Pancreas (tissue), 10 donors: ENCODE measurements at regions not wholly inside any gene's neighbourhood (a gene's known extent, or its start where the extent isn't known, plus 50 kb on each side); places are given as distances from the start of the nearest gene placed in this dataset.

Experiments
- ATAC-seq, 4 donors: fragments of 200-7000 bp; cut with Tn5 transposase; one replicate each; pipeline versions ENCODE4 v1.8.0 to v1.9.1; 2020; ENCODE audit warnings: mild to moderate bottlenecking in 4 of 4, moderate library complexity in 4 of 4
- DNase-seq, 6 donors: peaks; one replicate each; pipeline ENCODE4 v3.0.0-alpha.2; 2020
- FAIRE-seq: peaks from 2 replicates; lab custom pipeline; 2012; peaks lifted over from hg19 to GRCh38; lab: Jason Lieb, UNC
- H3K27ac ChIP-seq, 4 donors: fragments of 200-600 bp; sonication (generic); 1 replicate in 3 of 4; 2 replicates in 1 of 4; pipeline versions ENCODE4 v1.5.0 to v1.8.0; 2020
- H3K27me3 ChIP-seq, 4 donors: fragments of 200-600 bp; one replicate each; pipeline ENCODE4 v1.8.0; 2021
- H3K36me3 ChIP-seq, 3 donors: fragments of 200-600 bp; sonication (generic) in 1 of 3; one replicate each; pipeline versions ENCODE4 v1.5.0 to v1.8.0; 2020 to 2021
- H3K4me1 ChIP-seq, 3 donors: fragments of 200-600 bp; one replicate each; pipeline ENCODE4 v1.8.0; 2021
- H3K4me3 ChIP-seq, 4 donors: fragments of 200-600 bp; sonication (generic) in 2 of 4; one replicate each; pipeline versions ENCODE4 v1.5.0 to v1.8.0; 2020 to 2021
- H3K9me3 ChIP-seq, 4 donors: fragments of 200-600 bp; one replicate each; pipeline ENCODE4 v1.8.0; 2021
- CTCF ChIP-seq, 4 donors: fragments of 200-600 bp; sonication (generic) in 3 of 4; IDR thresholded peaks; one replicate each; pipeline versions ENCODE4 v1.5.0 to v1.8.0; 2021; ENCODE audit warnings: antibody characterized with exemption in 4 of 4
- WGBS, 2 donors: extraction: QIAGEN DNeasy Blood & Tissue Kit; methylation state at CpG; one replicate each; pipeline ENCODE4 v1.1.7; 2013; 5-methylcytosine and 5-hydroxymethylcytosine counted together
- intact Hi-C, 3 donors: fragments of 100-400 bp; cut with DNase I; formaldehyde crosslinking; loops; one replicate each; pipeline versions ENCODE4 v1.11.1 to v1.14.2; 2022
- donor health status: healthy with polysubstance abuse.
- donor health status: DM: no; HTN: no; CAD: no; lungs with moderate emphysema.
- donor health status: DM: no; HTN: no; CAD: no.
- donor health status: control.
- donor health status: control.
- donor health status: Bipolar disorder and iron deficiency.
- donor health status: DM: yes; HTN: yes; CAD: no.
- donor health status: DM: no; HTN: no; CAD: no.
- donor health status: DM: no; HTN: no; CAD: no.
- donor health status: DM: yes; HTN: yes; CAD: no.

- DNase-seq = no peak
- Histone ChIP-seq H3K9me3 (no peaks in the 10 kb centered on the region), H3K27ac (no peak overlapping the region), H3K4me1 (no peaks in the 10 kb centered on the region), H3K36me3 (no peaks in the 10 kb centered on the region), H3K27me3 (no peaks in the 10 kb centered on the region), H3K4me3 (no peak overlapping the region)
- no peak for ATAC-seq
- TF ChIP-seq CTCF (IDR thresholded peaks at IDR 0.05) = no peak
- FAIRE-seq = no peak
- intact Hi-C loops = no loop called here
Observed at GRCh38 chr18:29250843-29251242, 1073.9 kb upstream of the CDH2 start.

GRCh38 chr18:29250259-29250658 is 1073.3 kb upstream of the CDH2 start:
- no peak for FAIRE-seq
- ATAC-seq = no peak
- TF ChIP-seq CTCF (IDR thresholded peaks at IDR 0.05) = no peak
- intact Hi-C loops = no loop called here
- H3K27me3 ChIP-seq = no peaks in the 10 kb centered on the region
- H3K9me3 ChIP-seq = no peaks in the 10 kb centered on the region
- no peak overlapping the region for H3K4me3 ChIP-seq
- 66 to 71% methylated on average over 4 of the region's 4 CpGs for WGBS, 2 donors
- no peaks in the 10 kb centered on the region for H3K4me1 ChIP-seq
- no peak for DNase-seq
- no peaks in the 10 kb centered on the region for H3K36me3 ChIP-seq
- H3K27ac ChIP-seq = no peak overlapping the region

- no peak for DNase-seq
- no peak for TF ChIP-seq CTCF (IDR thresholded peaks at IDR 0.05)
- no peak for FAIRE-seq
- Histone ChIP-seq H3K27ac (no peak overlapping the region), H3K36me3 (no peaks in the 10 kb centered on the region), H3K4me3 (no peak overlapping the region), H3K27me3 (no peaks in the 10 kb centered on the region), H3K9me3 (no peaks in the 10 kb centered on the region), H3K4me1 (no peaks in the 10 kb centered on the region)
- 11 to 21% methylated on average over 2 of the region's 2 CpGs for WGBS, 2 donors
- ATAC-seq = no peak
- intact Hi-C loops = no loop called here
Observed at GRCh38 chr18:29248805-29249204, 1071.9 kb upstream of the CDH2 start.

GRCh38 chr18:29241199-29241598 is 1064.3 kb upstream of the CDH2 start:
- no peaks in the 10 kb centered on the region for H3K36me3 ChIP-seq
- no peaks in the 10 kb centered on the region for H3K27me3 ChIP-seq
- intact Hi-C loops = no loop called here
- no peaks in the 10 kb centered on the region for H3K9me3 ChIP-seq
- H3K4me3 ChIP-seq = no peak overlapping the region
- whole genome bisulfite sequencing, 2 donors = 58 to 71% methylated on average over 3 of the region's 3 CpGs
- no peak overlapping the region for H3K27ac ChIP-seq
- no peak for ATAC-seq
- DNase-seq = no peak
- TF ChIP-seq CTCF (IDR thresholded peaks at IDR 0.05) = no peak
- no peaks in the 10 kb centered on the region for H3K4me1 ChIP-seq
- FAIRE-seq = no peak

- H3K9me3 ChIP-seq = no peaks in the 10 kb centered on the region
- DNase-seq (no peak), FAIRE-seq (no peak), ATAC-seq (no peak)
- intact Hi-C loops = no loop called here
- no peak for TF ChIP-seq CTCF (IDR thresholded peaks at IDR 0.05)
- no peaks in the 10 kb centered on the region for H3K27me3 ChIP-seq
- no peaks in the 10 kb centered on the region for H3K36me3 ChIP-seq
- no peak overlapping the region for H3K4me3 ChIP-seq
- no peak overlapping the region for H3K27ac ChIP-seq
- H3K4me1 ChIP-seq = no peaks in the 10 kb centered on the region
Observed at GRCh38 chr18:29234751-29235150, 1057.8 kb upstream of the CDH2 start.
